Panc1 (cell line): ENCODE measurements at regions not wholly inside any gene's neighbourhood (a gene's known extent, or its start where the extent isn't known, plus 50 kb on each side); places are given as distances from the start of the nearest gene placed in this dataset.

Experiments
- POLR2AphosphoS5 ChIP-seq: IDR thresholded peaks from 2 replicates; pipeline ENCODE4 v1.6.1; 2012; ENCODE audit warnings: mild to moderate bottlenecking, low read depth, low read length, moderate library complexity
- TCF7L2 ChIP-seq: IDR thresholded peaks from 2 replicates; pipeline ENCODE4 v1.6.1; 2011; ENCODE audit warnings: mild to moderate bottlenecking, low read depth, low read length, inconsistent platforms
- TF ChIP-seq, protein P1 (sequence below): fragments of 450-650 bp; IDR thresholded peaks from 2 replicates; pipeline ENCODE4 v1.5.1; 2017; ENCODE audit warnings: mild to moderate bottlenecking
- TF ChIP-seq, protein P2 (sequence below), 2 experiments: IDR thresholded peaks; 2 replicates each; pipeline ENCODE4 v1.6.1; 2011 to 2012; ENCODE audit warnings: low read depth in 2 of 2, control low read depth in 1 of 2, low read length in 1 of 2, mild to moderate bottlenecking in 1 of 2, moderate library complexity in 1 of 2; ENCODE audit not compliant: insufficient read depth in 1 of 2

DNA sequence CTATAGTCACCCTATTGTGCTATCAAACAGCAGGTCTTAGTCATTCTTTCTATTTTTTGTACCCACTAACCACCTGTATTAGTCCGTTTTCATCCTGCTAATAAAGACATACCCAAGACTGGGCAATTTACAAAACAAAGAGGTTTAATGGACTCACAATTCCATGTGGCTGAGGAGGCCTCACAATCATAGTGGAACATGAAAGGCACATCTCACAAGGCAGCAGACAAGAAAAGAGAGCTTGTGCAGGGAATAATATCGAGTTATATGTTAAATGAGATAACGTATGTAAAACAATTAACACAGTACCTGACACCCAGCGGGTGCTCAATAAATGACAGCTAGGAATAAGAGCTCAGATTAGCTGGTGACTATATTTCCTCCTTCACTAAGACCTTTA lies 88.1 kb upstream of the WDR44 start:
- TF ChIP-seq, protein P1, sequence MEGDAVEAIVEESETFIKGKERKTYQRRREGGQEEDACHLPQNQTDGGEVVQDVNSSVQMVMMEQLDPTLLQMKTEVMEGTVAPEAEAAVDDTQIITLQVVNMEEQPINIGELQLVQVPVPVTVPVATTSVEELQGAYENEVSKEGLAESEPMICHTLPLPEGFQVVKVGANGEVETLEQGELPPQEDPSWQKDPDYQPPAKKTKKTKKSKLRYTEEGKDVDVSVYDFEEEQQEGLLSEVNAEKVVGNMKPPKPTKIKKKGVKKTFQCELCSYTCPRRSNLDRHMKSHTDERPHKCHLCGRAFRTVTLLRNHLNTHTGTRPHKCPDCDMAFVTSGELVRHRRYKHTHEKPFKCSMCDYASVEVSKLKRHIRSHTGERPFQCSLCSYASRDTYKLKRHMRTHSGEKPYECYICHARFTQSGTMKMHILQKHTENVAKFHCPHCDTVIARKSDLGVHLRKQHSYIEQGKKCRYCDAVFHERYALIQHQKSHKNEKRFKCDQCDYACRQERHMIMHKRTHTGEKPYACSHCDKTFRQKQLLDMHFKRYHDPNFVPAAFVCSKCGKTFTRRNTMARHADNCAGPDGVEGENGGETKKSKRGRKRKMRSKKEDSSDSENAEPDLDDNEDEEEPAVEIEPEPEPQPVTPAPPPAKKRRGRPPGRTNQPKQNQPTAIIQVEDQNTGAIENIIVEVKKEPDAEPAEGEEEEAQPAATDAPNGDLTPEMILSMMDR, result no peak
- TF ChIP-seq TCF7L2, result no peak
- TF ChIP-seq POLR2AphosphoS5, result no peak
- TF ChIP-seq, protein P2, sequence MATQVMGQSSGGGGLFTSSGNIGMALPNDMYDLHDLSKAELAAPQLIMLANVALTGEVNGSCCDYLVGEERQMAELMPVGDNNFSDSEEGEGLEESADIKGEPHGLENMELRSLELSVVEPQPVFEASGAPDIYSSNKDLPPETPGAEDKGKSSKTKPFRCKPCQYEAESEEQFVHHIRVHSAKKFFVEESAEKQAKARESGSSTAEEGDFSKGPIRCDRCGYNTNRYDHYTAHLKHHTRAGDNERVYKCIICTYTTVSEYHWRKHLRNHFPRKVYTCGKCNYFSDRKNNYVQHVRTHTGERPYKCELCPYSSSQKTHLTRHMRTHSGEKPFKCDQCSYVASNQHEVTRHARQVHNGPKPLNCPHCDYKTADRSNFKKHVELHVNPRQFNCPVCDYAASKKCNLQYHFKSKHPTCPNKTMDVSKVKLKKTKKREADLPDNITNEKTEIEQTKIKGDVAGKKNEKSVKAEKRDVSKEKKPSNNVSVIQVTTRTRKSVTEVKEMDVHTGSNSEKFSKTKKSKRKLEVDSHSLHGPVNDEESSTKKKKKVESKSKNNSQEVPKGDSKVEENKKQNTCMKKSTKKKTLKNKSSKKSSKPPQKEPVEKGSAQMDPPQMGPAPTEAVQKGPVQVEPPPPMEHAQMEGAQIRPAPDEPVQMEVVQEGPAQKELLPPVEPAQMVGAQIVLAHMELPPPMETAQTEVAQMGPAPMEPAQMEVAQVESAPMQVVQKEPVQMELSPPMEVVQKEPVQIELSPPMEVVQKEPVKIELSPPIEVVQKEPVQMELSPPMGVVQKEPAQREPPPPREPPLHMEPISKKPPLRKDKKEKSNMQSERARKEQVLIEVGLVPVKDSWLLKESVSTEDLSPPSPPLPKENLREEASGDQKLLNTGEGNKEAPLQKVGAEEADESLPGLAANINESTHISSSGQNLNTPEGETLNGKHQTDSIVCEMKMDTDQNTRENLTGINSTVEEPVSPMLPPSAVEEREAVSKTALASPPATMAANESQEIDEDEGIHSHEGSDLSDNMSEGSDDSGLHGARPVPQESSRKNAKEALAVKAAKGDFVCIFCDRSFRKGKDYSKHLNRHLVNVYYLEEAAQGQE (IDR thresholded peaks at IDR 0.05; ENCODE audit: insufficient read depth in 1 of 2, low read depth in 2 of 2, low read length in 1 of 2), result no peak
